Activated naive CD8-positive, alpha-beta T cell treated with anti-CD3 and anti-CD28 coated beads, Interleukin-2, amount 10 ng/mL, durations not matched to agents 7 days and 5 days (primary cell): ENCODE measurements at regions not wholly inside any gene's neighbourhood (a gene's known extent, or its start where the extent isn't known, plus 50 kb on each side); places are given as distances from the start of the nearest gene placed in this dataset.

Source experiments
- ATAC-seq: fragments of 150-1000 bp; cut with Tn5 transposase; one replicate; pipeline ENCODE4 v1.10.0; 2021; ENCODE audit warnings: low read depth, moderate library complexity
- POLR2A ChIA-PET: fragments of 350-600 bp; sonication (Branson Sonifier 250); formaldehyde crosslinking; loops from one replicate; lab custom pipeline; 2021; ENCODE audit warnings: antibody characterized with exemption; lab: Charles Lee
- DNase-seq: peaks from one replicate; pipeline ENCODE4 v3.0.0; 2021
- H3K27ac Mint-ChIP-seq: one replicate; pipeline ENCODE4 v1.8.0; 2022; ENCODE audit warnings: mild to moderate bottlenecking, mixed read lengths
- H3K27me3 Mint-ChIP-seq: one replicate; pipeline ENCODE4 v1.8.0; 2022; ENCODE audit warnings: mild to moderate bottlenecking, moderate library complexity, mixed read lengths
- H3K36me3 Mint-ChIP-seq: one replicate; pipeline ENCODE4 v1.8.0; 2021; ENCODE audit warnings: mild to moderate bottlenecking, mixed read lengths
- H3K4me1 Mint-ChIP-seq: one replicate; pipeline ENCODE4 v1.8.0; 2021; ENCODE audit warnings: mixed read lengths
- H3K4me3 Mint-ChIP-seq: one replicate; pipeline ENCODE4 v1.8.0; 2022; ENCODE audit warnings: mild to moderate bottlenecking, moderate library complexity, mixed read lengths
- H3K9me3 Mint-ChIP-seq: one replicate; pipeline ENCODE4 v1.8.0; 2021; ENCODE audit warnings: mixed read lengths

DNA sequence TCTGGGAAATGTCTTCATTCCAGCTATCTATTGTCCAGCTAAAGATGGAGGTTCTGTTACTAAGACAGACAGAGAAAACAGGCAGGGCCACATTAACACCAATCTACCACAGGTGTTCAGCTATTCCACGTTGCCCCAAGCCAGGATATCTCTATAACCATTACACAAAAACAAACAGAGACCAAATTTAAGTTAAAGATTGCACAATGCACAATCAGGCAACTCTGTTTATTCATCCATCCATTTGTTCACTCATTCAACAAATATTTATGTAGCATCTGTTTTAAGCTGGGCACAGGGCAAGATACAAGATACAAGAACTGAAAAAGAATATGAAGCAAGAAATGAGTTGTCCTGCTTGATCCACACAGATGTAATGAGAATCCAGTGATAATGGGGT, 629.0 kb downstream of the MED13L start:
- no peak for ATAC-seq
- H3K36me3 Mint-ChIP-seq: no peaks in the 10 kb centered on the region
- peaks cover 7% of the 10 kb centered on the region for H3K9me3 Mint-ChIP-seq
- no peak for DNase-seq
- POLR2A ChIA-PET: no interaction called here
- no peaks in the 10 kb centered on the region for H3K27me3 Mint-ChIP-seq
- no peak overlapping the region for H3K27ac Mint-ChIP-seq
- H3K4me3 Mint-ChIP-seq: no peak overlapping the region
- no peaks in the 10 kb centered on the region for H3K4me1 Mint-ChIP-seq

DNA sequence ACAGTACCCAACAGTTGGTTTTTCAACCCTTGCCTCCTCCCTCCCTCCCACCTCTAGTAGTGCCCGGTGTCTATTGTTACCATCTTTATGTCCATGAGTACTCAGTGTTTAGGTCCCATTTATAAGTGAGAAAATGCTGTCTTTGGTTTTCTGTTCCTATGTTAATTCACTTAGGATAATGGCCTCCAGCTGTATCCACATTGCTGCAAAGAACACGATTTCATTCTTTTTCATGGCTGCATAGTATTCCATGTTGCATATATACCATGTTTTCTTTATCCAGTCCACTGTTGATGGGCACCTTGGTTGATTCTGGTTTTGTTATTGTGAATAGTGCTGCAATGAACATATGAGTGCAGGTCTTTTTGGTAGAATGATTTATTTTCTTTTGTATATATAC, 631.3 kb downstream of the MED13L start:
- POLR2A ChIA-PET: no interaction called here
- Mint-ChIP-seq H3K4me1 (no peaks in the 10 kb centered on the region), H3K27ac (no peak overlapping the region), H3K9me3 (peaks cover 7% of the 10 kb centered on the region), H3K36me3 (no peaks in the 10 kb centered on the region), H3K4me3 (no peak overlapping the region), H3K27me3 (no peaks in the 10 kb centered on the region)
- no peak for DNase-seq
- no peak for ATAC-seq

DNA sequence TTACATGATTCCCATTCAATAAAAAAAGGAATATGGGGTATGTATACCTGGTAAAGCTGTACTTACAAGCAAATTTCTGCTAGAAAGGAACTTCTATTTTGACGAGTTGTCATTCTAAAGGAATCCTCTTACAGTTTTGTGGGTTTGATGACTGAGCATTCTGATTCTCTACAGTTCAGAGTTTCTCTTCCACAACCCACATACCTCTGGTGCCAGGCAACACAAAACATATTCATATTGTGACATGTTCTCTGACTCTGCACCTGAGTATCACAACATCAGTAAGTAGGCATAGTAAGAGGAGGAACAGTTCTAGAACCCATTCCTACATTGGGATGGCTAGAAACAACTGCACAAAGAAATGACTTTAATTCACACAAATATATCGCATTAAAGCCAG, 636.6 kb downstream of the MED13L start:
- no peak overlapping the region for H3K4me3 Mint-ChIP-seq
- POLR2A ChIA-PET: no interaction called here
- H3K4me1 Mint-ChIP-seq: no peaks in the 10 kb centered on the region
- no peak for DNase-seq
- no peaks in the 10 kb centered on the region for H3K9me3 Mint-ChIP-seq
- no peaks in the 10 kb centered on the region for H3K36me3 Mint-ChIP-seq
- ATAC-seq: no peak
- H3K27ac Mint-ChIP-seq: no peak overlapping the region
- H3K27me3 Mint-ChIP-seq: no peaks in the 10 kb centered on the region

DNA sequence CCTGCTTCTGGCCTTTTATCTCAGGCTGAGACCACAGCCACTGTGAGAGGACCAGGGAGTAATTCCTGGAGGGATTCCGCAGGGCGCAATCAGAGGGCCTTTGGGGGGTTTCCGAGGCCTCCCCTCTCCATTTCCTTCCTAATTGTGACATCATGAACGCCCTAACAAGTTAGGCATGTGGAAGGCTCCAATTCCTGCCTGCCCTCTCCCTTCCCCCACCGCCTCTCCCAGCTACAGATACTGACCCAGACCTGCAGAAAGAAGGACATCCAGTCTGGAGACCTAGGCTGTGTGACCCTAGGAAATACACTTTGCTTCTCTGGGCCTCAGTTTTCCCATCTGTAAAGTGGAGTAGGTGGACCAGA, 637.9 kb downstream of the MED13L start:
- Mint-ChIP-seq H3K4me3 (no peak overlapping the region), H3K9me3 (no peaks in the 10 kb centered on the region), H3K36me3 (no peaks in the 10 kb centered on the region), H3K4me1 (no peaks in the 10 kb centered on the region), H3K27ac (no peak overlapping the region), H3K27me3 (no peaks in the 10 kb centered on the region)
- POLR2A ChIA-PET: no interaction called here
- ATAC-seq (no peak), DNase-seq (no peak)

DNA sequence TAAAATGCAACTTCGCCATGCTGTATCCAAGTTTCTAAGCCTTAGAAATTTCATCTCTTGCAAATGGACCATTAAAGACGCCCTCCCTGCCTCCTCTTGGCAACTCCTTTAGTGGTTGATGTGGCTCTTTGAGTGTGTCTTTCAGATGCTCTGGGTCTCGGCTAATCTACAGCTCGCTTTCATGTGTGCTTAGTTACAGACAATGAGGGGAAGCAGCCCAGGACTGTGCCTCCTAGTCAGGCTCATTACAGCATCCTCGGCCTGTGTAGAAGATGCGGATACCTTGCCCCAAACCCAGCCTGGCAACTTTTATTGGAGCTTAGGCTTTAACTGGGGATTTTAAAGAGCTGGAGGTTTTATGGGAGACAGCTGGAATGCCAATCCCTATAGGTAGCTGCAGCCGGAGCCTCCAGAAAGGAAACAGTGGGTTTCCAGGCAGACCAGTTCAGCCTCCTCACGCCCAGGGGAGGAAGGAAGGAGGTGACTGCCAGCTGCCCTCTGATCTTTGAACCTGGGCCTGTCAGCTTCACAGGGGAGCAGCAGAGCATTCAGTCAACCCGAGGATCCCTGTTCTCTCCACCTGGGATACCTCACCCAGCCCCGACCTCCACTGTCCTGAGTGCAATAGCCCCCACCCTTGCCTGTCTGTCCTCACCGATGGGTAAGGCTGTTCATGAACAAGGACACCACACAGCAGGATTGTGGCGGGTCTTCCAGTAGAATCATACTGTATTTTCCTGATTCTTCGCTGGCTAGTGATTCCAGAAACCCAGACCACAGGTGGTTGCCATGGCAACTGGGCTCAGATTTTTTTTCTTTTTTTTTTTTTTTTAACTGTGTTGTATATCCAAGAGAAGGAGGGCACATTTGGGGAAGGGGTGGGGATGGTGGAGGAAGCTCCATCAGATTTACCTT, 638.5 kb downstream of the MED13L start:
- Mint-ChIP-seq H3K9me3 (no peaks in the 10 kb centered on the region), H3K27me3 (no peaks in the 10 kb centered on the region), H3K4me3 (no peak overlapping the region), H3K27ac (no peak overlapping the region), H3K36me3 (no peaks in the 10 kb centered on the region), H3K4me1 (no peaks in the 10 kb centered on the region)
- DNase-seq: no peak
- POLR2A ChIA-PET: no interaction called here
- no peak for ATAC-seq

DNA sequence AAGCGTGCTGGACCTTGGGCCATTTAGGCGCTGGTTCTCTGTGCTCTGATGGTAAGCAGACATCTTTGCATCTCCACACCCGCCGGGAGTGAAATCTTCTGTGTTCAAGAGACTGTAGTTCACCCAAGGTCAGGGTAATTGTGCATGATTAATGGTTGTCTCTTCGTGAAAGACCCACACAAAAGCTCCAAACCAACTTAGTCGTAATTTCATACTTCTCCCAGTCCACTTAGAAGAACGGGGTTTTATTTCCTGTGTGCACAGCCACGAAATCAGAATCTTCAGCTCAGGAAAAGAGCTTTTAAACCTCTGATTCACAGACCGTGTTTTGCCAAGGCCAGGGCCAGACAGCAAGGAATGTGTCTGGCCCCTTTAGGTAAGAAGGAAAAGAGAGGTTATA, 640.9 kb downstream of the MED13L start:
- no peak overlapping the region for H3K4me3 Mint-ChIP-seq
- ATAC-seq: no peak
- no peaks in the 10 kb centered on the region for H3K27me3 Mint-ChIP-seq
- DNase-seq: no peak
- H3K27ac Mint-ChIP-seq: no peak overlapping the region
- H3K9me3 Mint-ChIP-seq: no peaks in the 10 kb centered on the region
- H3K4me1 Mint-ChIP-seq: no peaks in the 10 kb centered on the region
- no peaks in the 10 kb centered on the region for H3K36me3 Mint-ChIP-seq
- POLR2A ChIA-PET: no interaction called here

DNA sequence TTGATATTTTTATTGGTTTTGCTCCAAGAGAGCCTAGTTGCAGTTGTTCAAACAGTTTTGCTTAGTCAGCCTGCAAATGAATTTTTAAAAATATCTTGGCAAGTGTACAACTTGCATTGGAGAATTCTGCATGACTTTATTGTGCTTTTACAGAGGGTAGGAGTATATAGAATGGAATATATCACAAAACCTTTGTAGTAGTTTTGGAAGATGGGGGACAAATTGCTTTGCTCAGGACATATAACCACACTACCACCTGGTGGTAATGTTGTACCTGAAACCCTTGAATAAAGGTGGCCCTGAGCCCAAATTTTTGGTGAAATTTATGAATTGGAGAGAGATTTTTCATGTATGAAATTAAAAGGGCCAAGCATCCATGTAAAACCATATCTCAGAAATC, 645.2 kb downstream of the MED13L start:
- POLR2A ChIA-PET: no interaction called here
- Mint-ChIP-seq H3K36me3 (no peaks in the 10 kb centered on the region), H3K27ac (no peak overlapping the region), H3K27me3 (no peaks in the 10 kb centered on the region), H3K4me3 (no peak overlapping the region), H3K9me3 (peaks cover 2% of the 10 kb centered on the region), H3K4me1 (no peaks in the 10 kb centered on the region)
- no peak for DNase-seq
- no peak for ATAC-seq

DNA sequence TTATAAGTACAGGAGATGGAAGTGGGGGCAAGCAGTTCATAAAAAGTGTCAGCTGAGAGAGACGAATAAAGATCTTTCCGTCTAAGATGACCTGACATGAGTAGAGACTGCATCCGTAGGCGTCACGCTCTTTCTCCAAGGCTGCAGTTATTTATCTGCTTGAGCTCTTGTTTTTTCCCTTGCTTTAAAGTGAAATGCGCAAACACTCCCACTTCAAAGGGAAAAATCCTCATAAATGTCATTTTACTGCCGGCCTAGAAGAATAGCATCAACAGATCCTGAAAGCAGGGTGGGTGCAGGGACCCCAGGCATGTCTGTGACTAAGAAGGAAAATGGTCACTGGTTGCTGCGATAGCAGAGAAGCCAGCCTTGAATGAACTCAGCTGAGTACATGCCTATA, 647.4 kb downstream of the MED13L start:
- H3K36me3 Mint-ChIP-seq: no peaks in the 10 kb centered on the region
- H3K4me1 Mint-ChIP-seq: no peaks in the 10 kb centered on the region
- ATAC-seq (no peak), DNase-seq (no peak)
- no peak overlapping the region for H3K27ac Mint-ChIP-seq
- H3K27me3 Mint-ChIP-seq: no peaks in the 10 kb centered on the region
- POLR2A ChIA-PET: no interaction called here
- no peak overlapping the region for H3K4me3 Mint-ChIP-seq
- peaks cover 2% of the 10 kb centered on the region for H3K9me3 Mint-ChIP-seq

DNA sequence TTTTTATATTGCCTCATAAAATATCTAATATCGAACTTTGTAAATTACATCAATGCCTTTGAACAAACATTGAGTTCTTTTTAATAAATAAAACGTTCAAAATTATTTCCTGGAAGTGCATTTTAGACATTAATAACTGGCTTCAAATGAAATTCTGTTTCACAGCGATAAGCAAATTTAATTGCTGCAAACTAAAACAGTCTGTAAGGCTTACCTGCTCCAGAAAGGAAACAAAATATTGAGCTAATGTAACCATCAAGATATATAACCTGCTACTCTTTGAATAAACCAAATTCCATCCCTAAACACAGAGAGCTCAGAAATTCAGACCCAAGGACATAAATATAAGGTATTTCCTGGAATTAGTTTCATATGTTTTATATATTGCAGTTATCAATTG, 651.3 kb downstream of the MED13L start:
- no peak for ATAC-seq
- H3K4me3 Mint-ChIP-seq: no peak overlapping the region
- H3K4me1 Mint-ChIP-seq: no peaks in the 10 kb centered on the region
- peaks cover 2% of the 10 kb centered on the region for H3K27me3 Mint-ChIP-seq
- H3K9me3 Mint-ChIP-seq: peaks cover 2% of the 10 kb centered on the region
- POLR2A ChIA-PET: no interaction called here
- H3K36me3 Mint-ChIP-seq: no peaks in the 10 kb centered on the region
- no peak for DNase-seq
- H3K27ac Mint-ChIP-seq: no peak overlapping the region

DNA sequence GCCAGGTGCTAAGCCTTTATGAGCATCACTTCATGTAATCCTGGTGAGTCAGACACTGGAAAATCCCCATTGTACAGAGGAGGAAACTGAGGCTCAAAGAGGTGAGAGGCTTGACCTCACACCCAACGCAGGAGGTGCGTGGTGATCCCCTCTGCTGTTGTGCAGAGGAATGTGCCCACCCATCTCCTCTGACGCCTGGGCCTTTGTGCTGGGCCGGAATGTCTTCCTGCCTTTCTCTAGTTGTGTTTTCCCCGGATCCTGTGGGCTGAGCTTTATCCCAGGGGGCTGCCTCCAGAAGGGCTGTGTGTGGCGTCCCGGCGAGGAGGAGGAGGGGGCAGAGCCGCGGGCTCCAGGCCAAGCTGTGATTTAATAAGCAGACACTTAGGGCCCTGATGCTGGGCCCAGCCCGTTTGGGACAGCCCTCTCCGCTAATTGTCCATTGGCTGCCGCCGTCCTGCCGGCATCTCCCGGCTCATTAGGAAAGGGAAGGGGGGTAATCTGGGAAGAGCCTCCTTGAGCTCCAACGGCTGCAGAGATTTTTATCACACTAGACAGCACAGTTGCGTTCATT, 653.6 kb downstream of the MED13L start:
- Mint-ChIP-seq H3K27me3 (peaks cover 2% of the 10 kb centered on the region), H3K9me3 (no peaks in the 10 kb centered on the region), H3K27ac (no peak overlapping the region), H3K4me1 (no peaks in the 10 kb centered on the region), H3K36me3 (no peaks in the 10 kb centered on the region), H3K4me3 (no peak overlapping the region)
- POLR2A ChIA-PET: no interaction called here
- ATAC-seq (no peak), DNase-seq (no peak)

DNA sequence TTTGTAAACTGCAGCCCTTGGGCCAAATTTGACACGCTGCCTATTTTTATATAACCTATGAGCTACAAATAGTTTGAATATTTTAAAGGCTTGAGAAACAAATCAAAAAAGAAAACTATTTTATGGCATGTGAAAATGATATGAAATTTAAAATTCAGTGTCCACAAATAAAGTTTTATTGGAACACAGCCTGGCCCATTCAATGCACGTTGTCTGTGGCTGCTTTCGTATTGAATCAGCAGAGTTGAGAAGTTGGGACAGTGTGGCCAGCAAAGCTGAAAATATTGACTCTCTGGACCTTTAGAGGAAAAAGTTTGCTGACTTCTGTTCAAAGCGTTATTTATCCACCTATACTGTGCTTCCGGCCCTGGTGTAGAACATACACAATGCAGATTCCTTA, 654.2 kb downstream of the MED13L start:
- no peak overlapping the region for H3K27ac Mint-ChIP-seq
- H3K9me3 Mint-ChIP-seq: peaks cover under 1% of the 10 kb centered on the region
- H3K27me3 Mint-ChIP-seq: peaks cover 2% of the 10 kb centered on the region
- ATAC-seq (no peak), DNase-seq (no peak)
- POLR2A ChIA-PET: no interaction called here
- no peaks in the 10 kb centered on the region for H3K36me3 Mint-ChIP-seq
- no peaks in the 10 kb centered on the region for H3K4me1 Mint-ChIP-seq
- H3K4me3 Mint-ChIP-seq: no peak overlapping the region

DNA sequence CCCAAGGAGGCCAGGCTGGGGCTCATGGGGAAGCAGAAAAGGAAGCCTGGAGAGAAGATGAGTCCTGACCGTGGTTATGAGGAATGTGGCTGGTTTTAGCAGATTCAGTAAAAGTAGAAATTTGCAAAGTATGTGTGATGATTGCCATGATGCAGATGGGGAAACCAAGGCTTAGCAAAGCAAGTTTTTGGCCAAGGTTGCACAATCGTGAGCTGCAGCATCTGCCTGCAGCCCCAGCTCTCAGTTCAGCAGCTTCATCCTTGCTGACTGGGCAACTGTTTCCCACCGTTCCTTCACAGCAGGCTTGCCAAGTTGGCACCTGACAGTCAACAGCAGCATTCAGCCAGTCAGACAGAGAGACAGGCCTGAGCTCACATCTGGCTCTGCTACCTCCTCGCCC, 656.7 kb downstream of the MED13L start:
- Mint-ChIP-seq H3K27ac (no peak overlapping the region), H3K4me1 (no peaks in the 10 kb centered on the region), H3K9me3 (peaks cover 7% of the 10 kb centered on the region), H3K4me3 (no peak overlapping the region), H3K36me3 (no peaks in the 10 kb centered on the region), H3K27me3 (peaks cover 2% of the 10 kb centered on the region)
- ATAC-seq (no peak), DNase-seq (no peak)
- POLR2A ChIA-PET: no interaction called here

DNA sequence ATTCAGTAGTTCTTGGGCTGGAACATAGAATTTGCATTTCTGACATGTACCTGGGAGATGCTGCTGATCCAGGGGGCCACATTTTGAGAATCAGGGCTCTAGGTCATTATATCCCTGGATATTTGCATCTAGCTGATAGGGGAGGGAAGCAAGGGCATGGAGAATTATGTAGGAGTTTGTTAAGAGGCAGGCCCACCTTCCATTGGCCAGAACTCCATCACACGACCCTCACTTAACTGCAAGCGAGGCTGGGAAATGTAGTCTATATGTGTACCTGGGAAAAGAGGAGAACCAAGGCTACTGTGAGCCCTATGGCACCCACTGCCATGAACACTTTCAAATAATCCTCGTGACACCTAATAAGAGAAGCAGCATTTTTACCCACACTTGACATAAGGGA, 657.6 kb downstream of the MED13L start:
- Mint-ChIP-seq H3K4me3 (no peak overlapping the region), H3K9me3 (peaks cover 7% of the 10 kb centered on the region), H3K27me3 (peaks cover 2% of the 10 kb centered on the region), H3K36me3 (no peaks in the 10 kb centered on the region), H3K27ac (no peak overlapping the region), H3K4me1 (no peaks in the 10 kb centered on the region)
- ATAC-seq: no peak
- DNase-seq: no peak
- POLR2A ChIA-PET: no interaction called here

DNA sequence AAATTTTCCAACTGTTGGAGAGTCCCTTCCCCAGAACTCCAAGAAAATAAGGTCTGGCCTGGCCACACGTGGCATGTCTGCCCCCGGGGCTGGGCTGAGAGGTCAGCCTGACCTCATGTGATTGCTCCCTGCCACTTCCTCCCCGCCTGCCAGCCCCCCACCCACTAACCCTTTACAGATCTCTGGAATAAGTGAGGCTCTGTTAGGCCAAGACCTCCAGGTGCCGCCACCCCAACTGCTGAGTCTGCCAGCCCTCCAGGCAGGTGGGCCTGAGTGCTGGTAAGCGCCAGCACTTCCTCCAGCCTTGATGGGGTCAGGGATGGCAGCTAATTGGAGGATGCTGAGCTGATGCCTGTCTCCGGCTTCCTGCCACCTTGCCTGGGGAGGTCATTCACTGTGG, 658.4 kb downstream of the MED13L start:
- POLR2A ChIA-PET: no interaction called here
- ATAC-seq (no peak), DNase-seq (no peak)
- no peaks in the 10 kb centered on the region for H3K4me1 Mint-ChIP-seq
- H3K4me3 Mint-ChIP-seq: no peak overlapping the region
- H3K9me3 Mint-ChIP-seq: peaks cover 7% of the 10 kb centered on the region
- no peaks in the 10 kb centered on the region for H3K27me3 Mint-ChIP-seq
- no peaks in the 10 kb centered on the region for H3K36me3 Mint-ChIP-seq
- no peak overlapping the region for H3K27ac Mint-ChIP-seq
